GM19328 (cell line): ENCODE measurements at regions not wholly inside any gene's neighbourhood (a gene's known extent, or its start where the extent isn't known, plus 50 kb on each side); places are given as distances from the start of the nearest gene placed in this dataset.

ENCODE experiments used
- ATAC-seq: cut with Tn5 transposase; IDR thresholded peaks from one replicate; pipeline ENCODE4 v1.9.1; 2021; ENCODE audit warnings: mild to moderate bottlenecking, moderate library complexity; ENCODE audit not compliant: unreplicated experiment

DNA sequence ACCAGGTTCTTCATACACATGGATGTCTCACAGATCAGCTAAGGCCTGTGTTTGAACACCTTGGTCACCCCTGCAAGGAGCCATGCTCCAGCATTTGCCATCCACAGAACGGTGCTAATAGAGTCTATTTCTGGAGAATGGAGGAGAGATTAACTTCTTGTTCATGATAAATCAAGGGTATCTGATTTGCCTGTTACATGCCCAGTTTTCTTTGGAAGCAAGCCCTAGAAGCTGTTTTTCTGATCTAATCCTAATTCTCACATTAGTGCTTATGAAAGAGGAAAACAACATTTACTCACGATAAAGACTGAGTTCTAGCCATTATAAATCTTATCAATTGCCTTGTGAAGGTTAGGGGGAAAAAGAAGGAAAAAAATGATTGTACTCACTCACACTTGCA, 119.6 kb upstream of the DTNA start:
- ATAC-seq: no peak

DNA sequence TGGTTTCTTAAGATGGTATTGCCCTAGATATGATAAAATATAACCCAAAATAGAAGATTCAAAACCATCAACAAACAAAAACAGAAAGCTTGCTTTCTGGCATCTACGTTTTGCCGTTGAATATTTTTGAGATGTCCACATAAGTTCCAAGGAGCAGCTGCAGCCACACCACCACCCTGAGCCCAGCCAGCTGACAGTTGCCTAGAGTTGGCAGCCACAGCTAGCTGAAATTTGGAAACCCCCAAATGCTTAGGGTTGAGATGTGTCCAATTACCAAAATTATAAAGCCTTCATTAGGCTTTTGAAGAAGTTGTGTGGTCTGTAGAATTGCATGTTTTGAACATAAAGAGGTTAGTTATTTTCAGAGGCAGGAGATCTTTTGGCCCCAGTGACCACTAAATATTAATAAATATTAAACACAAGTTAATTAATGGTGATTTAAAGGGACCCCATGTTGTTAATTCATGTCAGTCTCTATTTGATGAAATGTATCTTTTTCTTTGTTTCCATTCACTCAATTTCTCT, 118.1 kb upstream of the DTNA start:
- ATAC-seq: no peak

DNA sequence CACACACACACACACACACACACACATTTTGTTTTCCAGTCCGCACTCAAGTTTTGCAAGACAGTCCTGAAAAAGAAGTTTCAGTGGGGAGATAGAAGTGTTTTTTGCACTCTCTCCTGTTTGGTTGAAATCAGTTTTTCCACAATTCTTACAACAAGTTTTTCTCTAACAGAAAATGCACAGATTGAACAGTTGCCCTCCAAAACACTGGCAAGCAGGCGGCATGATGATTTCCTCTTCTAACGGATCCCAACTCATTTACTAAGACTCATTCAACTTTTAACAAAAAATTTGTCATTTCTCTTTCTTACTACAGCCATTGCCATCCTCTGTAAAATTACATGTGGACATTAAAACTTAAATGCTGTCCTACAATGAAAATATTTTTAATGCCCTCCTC, 117.6 kb upstream of the DTNA start:
- no peak for ATAC-seq

DNA sequence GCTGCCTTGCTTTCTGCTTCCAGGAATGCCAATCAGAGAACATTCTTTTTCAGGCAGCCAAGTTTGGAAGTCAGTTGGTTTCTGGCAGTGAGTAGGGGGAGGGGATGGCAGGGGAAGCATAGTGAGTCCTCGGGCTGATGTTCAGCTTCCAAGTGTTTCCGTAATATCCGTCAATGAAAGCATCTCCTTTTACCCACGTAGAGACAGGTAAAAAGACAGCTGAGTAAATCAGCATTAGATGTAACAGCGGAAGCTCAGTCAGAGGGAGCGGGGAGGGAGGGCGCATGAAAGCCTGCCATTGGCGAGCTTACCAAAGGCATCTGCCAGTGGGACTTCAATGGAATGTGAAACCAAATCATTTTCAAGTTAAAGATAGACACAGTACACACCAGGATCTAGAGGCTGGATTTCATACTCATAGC, 117.1 kb upstream of the DTNA start:
- no peak for ATAC-seq

DNA sequence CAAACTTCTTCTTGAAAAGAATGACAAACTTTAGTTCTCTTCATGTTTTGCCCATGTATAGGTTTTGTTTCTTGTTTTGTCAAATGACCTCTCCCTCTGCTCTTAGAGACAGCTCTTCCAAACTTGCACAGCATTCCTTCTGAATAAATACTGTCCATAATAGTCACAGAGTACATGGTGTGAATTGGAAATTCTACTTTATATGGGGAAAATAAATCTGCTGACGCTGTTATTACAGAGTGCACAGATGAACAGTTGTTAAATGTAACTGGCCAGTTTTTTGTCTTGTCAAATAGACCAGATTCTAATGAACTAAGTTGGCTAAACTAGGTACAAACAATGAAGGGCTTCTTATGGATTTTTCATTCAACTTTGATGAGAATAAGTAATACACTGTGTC, 115.8 kb upstream of the DTNA start:
- ATAC-seq: no peak

DNA sequence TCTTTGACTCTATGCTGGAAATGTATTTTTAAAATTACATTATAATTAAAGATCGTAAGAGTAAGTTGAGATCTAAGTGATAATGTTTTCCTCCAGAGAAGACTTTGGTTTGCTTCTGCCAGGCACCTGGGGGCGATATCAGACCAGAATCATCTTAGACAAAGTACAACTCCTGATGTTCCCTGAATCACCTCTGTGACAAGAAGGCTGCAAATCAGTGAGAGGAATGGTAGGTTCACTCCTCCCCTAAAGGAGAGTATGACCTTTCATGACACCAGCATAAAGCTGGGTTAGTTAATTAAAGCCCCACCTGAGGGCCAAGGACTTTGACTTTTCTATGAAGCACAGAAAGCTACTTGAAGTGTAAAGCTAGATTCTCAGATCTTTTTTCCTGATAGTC, 114.4 kb upstream of the DTNA start:
- no peak for ATAC-seq

DNA sequence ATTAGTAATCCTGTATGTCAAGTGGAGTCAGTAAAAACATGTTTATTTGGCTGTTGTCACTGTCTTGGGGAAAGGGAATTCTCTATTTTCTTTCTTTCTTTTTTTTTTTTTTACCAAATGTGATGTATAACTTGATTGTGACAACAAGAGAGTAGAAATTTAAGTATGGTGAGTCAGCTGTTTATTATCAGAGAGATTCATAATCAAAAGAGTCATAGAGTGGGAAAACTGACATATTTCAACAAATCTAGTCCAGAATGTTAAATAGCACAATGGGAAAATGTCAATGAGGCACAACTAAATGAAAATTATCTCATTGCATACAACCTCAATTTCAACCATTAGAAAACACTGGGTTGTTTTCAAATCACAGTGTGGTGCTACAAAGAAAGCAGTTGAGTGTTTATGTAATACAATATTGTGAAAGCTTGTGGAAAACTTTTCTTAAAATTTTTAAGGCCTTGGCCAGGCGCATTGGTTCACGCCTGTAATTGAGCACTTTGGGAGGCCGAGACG, 111.9 kb upstream of the DTNA start:
- ATAC-seq: no peak

DNA sequence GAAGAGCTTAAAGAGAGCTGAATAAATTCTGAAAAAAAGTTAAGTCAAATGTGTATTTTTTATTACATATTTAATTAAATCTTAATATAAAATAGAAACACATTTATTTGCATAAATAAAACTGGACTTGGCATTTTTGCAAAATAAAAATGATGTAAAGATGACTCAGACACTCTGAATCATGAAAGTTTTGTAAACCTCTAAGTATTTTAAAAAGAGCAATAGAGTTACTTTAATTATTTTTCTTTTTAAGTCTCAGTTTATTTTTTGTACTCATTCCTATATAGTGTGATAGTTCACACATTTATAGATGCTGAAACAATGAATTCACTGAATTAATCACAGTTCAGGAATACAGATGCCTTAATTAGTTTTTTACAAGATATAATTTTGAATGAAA, 109.9 kb upstream of the DTNA start:
- ATAC-seq: no peak

DNA sequence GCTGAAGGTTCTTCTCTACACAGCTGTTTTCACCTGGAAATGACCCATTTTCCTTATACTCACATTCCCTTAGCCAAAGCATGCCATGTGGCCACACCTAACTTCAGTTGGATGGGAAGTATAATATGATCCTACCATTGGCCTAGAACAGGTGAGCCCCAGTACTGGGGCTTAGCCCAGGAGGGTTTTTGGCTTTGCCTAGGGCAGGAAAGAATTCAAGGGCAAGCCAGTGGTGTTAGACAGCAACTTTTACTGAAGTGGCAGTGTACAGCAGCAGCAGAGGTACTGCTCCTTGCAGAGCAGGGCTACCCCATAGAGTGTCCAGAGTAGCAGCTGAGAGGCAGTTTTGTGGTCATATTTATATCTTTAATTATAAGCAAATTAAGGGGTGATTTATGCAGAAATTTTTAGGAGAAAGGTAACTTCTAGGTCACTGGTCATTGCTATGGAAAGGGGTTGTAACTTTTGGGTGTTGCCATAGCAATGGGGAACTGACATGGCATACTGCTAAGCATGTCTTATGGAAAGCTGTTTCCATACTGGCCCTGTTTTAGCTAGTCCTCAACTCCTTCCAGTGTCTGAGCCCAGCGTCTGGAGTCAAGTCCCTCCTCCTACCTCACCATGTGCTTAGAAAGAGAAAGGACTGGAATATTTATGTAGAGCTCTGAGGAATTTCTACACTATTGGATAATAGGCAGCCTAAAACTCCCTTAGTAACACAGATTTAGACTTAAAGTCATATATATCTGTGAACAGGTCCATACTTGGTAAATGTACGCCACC, 109.0 kb upstream of the DTNA start:
- ATAC-seq: no peak

DNA sequence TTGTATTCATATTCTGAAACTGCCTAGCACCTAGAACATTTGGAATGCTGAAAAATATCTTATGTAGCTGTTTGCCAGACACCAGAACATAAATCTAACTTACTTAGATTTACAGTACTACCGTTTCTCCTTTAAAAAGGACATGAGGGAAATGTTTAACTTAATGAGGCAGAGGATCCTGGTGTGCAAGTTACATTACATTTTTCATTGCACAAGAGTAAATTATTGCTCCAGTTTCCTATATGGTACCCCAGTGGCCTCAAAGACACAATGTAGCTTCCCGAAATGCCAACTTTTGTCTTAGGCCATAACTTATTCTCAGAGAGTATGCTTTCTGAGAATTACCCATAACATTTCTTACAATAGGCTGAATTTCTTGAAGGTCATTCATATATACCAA, 105.5 kb upstream of the DTNA start:
- ATAC-seq: no peak

DNA sequence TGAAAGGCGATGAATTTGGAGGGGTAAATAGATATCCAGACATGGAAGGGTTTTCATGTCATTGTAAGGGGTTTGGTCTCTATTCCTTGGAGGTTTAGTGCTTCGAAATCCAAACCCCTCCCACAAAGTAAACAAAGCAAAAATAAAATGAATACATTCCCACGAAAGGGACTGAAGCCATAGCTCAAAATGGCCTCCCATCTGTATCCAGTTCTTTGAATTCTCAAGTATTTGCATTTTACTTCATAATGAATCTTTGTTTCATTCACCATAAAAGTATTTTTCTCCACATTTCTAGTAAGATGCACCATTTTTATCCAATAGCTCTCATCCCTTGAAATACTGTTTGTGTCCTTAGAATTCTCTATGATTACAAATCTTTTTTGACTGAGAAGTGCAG, 103.2 kb upstream of the DTNA start:
- ATAC-seq: no peak

DNA sequence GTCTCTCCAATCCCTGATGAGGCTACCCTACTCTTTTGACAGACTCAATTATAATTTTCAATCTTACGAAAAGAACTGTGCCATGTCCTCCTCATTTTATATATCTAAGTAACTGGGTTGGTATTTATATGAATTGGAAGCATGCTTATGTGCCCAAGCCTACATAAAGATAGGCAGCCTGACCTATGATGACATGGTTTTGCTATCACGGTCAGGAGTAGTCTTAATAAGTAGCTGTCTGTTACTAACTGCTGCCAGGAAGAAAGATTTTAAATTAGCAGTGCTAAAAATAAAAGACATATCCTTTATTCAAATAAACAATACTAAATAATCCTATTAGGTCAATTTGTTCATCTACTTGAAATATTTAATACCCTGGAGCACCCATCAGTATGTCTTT, 102.0 kb upstream of the DTNA start:
- no peak for ATAC-seq

DNA sequence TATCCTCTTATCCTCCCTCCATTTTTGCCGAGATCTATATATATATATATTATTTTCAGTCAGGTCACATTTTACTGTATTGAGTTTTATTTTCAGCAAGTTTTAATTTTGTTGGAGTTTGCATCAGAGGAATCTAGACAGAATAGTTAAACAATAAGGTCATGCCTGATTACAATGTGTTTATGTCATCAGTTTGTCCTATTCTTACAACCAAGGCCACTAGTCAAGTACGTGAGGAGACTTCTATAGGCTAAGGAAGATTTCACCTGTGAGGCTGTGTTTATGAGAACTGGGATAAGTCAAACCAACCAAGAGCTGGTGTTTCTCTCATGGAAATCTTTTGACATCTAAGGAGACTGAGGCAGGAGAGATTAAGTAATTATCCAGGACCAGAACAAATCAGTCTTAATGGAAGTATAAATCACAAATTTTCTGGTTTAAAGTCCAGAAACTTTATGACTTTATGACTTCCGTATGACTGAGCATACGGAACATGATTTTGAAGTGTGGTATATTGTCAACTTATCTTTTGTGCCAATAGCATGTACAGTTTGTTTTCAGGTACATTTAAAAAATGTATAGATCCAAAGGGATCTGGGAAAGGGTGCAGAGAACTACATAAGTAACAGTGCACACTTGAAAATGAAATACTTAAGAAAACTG, 100.0 kb upstream of the DTNA start:
- ATAC-seq: no peak

DNA sequence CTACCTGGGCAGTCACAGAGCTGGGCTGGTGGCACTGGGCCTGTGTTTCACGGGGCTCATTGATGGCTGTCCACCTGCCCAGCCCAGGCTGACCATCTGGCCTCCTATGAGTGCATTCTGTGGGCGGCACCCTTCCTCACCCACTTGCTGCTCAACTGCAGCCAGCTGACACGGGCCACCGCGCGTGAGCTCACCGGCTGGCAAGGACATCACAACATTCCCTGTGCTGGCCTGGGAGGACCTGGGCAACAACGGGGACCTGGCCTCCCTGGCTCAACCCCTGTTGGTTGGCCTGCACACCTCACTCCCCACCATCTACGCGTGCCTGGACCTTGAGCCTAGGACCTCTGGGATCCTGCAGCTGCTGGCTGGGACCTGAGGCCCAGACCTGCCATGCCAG, 98.2 kb upstream of the DTNA start:
- ATAC-seq: no peak

DNA sequence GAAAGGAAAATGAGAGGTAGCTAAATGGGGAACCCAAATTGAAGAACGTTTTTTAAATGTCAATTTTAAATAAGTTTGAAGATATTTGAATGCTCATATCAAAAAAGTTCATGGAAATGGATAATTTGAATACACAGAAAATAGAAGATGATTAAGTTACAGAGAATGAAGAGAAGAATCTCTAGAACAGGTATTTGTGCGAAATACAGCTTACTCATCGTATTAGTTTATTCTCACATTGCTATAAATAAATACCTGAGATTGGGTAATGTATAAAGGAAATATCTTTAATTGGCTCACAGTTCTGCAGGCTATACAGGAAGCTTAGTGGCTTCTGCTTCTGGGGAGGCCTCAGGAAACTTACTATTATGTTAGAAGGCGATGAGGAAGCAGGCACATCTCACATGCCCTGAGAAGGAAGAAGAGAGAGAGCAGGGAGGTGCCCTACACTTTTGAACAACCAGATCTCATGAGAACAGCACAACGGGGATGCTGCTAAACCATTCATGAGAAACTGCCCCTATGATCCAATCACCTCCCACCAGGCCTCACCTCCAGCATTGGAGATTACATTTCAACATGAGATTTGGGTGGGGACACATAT, 89.7 kb upstream of the DTNA start:
- no peak for ATAC-seq

DNA sequence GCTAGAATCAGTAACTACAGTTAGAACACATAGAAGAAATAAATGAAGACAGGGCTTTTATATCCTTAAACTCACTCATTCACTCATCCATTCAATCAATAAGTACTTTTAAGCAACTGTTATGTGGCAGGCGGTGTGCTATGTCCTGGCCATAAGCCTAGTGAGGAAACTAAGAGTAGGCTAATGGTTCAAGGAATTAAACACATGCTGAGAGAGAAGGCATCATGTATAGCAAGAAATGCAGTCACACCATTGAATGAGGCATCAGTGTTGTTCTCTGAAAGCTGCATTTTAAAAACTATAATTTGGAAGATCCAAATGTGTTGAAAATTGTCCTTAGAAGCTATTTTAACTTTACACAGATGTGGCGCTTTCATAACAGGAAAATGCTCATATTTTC, 86.5 kb upstream of the DTNA start:
- no peak for ATAC-seq

DNA sequence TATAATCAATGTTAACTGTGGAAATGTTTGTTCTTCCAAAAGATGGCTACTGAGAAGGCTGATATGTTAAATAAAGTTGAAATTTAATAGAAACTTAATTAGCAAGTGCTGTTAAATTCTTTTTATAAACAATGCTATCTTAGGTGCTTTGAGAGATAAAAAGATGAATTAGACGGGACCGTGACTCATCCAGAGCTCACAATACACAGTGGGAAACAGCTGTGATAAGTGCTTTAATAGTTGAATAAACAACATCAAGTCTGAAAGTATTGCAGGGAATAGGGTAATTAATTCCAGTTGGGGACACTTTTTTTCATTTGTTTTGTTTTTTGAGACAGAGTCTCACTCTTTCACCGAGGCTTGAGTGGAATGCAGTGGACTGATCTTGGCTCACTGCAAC, 85.5 kb upstream of the DTNA start:
- no peak for ATAC-seq

DNA sequence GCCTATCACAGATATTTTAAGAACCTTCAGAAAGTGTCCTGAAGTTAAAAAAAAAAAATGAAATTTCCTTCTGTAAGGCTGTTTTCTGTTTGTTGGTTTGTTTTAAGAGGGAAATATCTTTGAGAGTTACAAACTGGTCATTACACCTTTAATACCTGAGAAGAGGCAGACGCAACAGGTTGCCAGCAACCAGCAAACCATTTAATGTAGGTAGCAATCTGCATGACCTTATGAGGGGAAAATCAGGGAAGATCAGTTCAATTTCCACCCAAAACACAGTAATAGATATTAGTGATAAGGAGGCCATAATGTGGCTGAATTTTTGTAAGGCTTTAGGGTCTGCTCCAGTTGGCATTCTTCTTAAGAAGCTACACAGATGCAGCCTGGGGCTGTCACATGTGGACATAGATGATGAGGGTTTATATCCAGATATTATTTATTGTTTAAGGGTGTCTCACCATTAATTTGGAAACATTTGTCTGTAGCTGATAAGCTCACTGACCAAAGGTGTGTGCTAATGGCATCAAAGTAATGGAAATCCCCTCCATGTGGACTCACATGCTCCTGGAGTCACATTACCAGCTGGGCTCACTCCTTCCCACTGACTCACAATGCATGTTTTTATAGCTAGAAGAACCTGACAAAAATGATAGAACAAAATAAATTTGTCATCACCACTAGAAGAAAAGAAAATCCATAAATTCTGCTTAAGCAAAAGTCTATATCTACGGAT, 83.5 kb upstream of the DTNA start:
- no peak for ATAC-seq

DNA sequence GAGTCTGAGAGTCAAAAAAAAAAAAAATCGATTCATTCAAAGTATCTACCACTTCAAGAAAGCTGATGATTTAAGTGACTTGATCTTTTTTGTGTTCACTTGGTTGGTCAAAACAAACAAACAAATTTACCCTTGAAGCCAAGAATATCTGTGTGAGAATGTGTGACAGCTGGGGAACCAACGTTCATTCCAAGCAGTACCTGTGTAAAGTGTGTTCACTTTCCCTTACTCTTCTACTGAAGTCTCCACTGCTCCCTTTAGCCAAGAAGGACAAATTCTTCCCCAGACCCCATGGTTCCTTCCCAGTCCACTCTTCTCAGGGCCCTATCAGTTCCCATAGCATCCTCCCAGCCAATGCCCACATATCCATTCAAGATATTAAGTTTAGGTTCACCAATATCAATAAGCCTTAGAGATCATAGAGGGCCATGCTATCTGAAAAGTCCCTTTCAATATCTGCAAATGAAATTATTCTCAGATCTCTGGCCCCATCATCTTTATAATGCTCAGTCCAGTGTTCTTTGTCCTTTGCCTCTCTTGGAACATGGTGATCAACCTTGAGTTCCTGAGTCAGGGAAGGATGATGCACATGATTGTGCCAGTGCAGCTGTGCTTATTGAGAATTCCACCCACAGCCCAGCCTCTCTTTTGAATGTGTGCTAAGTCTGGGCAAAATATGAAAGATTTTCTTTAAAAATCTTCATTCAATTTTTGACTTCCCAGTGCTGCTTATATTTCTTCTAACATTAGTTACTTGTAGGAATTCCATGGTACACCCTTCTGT, 82.8 kb upstream of the DTNA start:
- no peak for ATAC-seq
